Motor neuron (in vitro differentiated cells): ENCODE measurements at regions not wholly inside any gene's neighbourhood (a gene's known extent, or its start where the extent isn't known, plus 50 kb on each side); places are given as distances from the start of the nearest gene placed in this dataset.
"Not testable (repeated sequence)": the region's sequence is repeated elsewhere in the genome, so short reads cannot be mapped to it uniquely, and the experiment has no call there.

Experiments
- ATAC-seq, 8 experiments: fragments of 200-7000 bp; cut with Tn5 transposase; replicated peaks in 6 of 8; 2 replicates each; pipeline ENCODE4 v1.8.0; 2021; ENCODE audit warnings: mild to moderate bottlenecking in 8 of 8, moderate library complexity in 8 of 8
- H3K27ac ChIP-seq, 2 donors: fragments of 250-450 bp; sonication (Bioruptor Pico); 2 replicates each; pipeline ENCODE4 v1.9.0; 2021; ENCODE audit warnings: antibody characterized with exemption in 2 of 2, mild to moderate bottlenecking in 2 of 2, moderate library complexity in 1 of 2
- H3K4me1 ChIP-seq, 2 donors: fragments of 250-450 bp; sonication (Bioruptor Pico); replicated peaks in 1 of 2; 2 replicates each; pipeline ENCODE4 v1.6.1; 2021; ENCODE audit warnings: antibody characterized with exemption in 2 of 2, mild to moderate bottlenecking in 2 of 2, moderate library complexity in 1 of 2
- H3K4me3 ChIP-seq, 5 donors: fragments of 250-450 bp; sonication (Bioruptor Pico); 2 replicates each; pipeline ENCODE4 v1.9.0; 2021; ENCODE audit warnings: antibody characterized with exemption in 5 of 5, mild to moderate bottlenecking in 5 of 5, moderate library complexity in 4 of 5
- WGBS, 10 experiments: fragments of 450-650 bp; shearing (Covaris generic); methylation state at CpG; one replicate each; pipeline ENCODE4 v1.0.0; 2022; 5-methylcytosine and 5-hydroxymethylcytosine counted together
- in situ Hi-C, 9 experiments: fragments of 400-800 bp; cut with MboI; loops; one replicate each; pipeline ENCODE4 v1.15.0; 2021; ENCODE audit warnings: low sequenced_read_pairs in 9 of 9, low pct_unique_long_range_greater_than_20kb in 2 of 9; ENCODE audit not compliant: unreplicated experiment in 9 of 9

DNA sequence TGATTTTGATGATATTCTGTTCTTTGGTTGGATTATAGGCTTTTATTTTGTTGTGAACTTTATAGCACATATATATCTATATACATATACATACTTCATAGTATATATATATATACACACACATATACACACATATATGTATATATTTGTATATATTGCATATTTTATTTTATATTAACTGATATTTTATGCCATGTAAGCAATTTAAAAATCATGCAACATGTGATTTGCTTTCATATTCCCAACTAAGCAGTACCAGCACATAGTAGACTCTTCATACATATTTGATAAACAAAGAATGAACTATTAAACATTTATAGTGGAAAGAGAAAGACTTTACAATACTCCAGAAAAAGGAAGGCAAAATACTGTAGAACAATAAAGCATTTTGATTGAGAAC is 679.2 kb downstream of the TENT5A start:
- ATAC-seq, result no peak
- H3K4me3 ChIP-seq, result no peak overlapping the region
- H3K27ac ChIP-seq, result no peak overlapping the region
- in situ Hi-C loops, result no loop called here
- no peaks in the 10 kb centered on the region for H3K4me1 ChIP-seq

DNA sequence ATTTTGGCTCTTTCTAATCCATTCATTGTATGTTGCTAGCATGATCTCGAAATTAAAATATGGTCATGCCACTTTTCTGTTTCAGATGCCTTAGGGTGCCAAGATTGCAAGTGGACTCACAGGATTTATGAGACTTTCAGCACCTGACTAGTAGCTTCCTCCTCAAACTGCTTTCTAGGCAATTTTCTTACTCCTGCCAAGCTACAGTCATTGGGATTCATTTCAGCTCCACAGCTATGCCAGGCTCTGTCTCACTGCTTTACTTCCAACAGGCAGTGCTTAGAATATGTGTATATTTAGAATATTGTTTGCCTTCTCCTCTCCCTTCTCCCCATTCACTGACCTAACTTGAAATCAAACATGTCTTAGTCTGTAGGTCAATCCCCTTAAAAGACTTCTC is 681.4 kb downstream of the TENT5A start:
- ATAC-seq, result no peak
- 17 to 83% (median 72%) methylated on average over 1 of the region's 1 CpG; no CpG with 5 or more reads in 4 of the 10 experiments for WGBS, 10 experiments
- Histone ChIP-seq H3K27ac (no peak overlapping the region), H3K4me3 (no peak overlapping the region), H3K4me1 (no peaks in the 10 kb centered on the region)
- in situ Hi-C loops, result no loop called here

DNA sequence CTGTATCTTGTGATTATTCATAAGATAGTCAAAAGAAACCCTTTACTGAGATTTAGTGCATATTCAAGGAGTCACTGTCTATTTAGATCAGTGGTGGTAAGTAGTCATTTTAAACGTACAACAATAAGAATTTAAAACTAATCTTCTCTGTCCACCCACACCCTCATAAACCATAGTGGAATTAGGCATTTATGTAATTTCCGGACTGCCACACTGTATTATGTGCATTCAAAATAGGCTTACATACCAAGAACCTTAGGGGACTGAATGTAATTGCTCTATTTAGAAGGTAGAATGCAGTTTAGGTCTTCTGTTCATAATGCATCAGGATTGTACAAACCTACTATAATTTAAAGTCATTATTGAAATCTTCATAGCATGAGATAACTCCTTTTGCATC is 685.4 kb downstream of the TENT5A start:
- Histone ChIP-seq H3K4me1 (no peaks in the 10 kb centered on the region), H3K4me3 (no peak overlapping the region), H3K27ac (no peak overlapping the region)
- ATAC-seq, result peak in 4 of 8 experiments; percentile 76 to 100 (median 98)
- 0 to 100% (median 38%) methylated on average over 1 to 2 of the region's 2 CpGs; no CpG with 5 or more reads in 2 of the 10 experiments for WGBS, 10 experiments
- in situ Hi-C loops, result no loop called here

DNA sequence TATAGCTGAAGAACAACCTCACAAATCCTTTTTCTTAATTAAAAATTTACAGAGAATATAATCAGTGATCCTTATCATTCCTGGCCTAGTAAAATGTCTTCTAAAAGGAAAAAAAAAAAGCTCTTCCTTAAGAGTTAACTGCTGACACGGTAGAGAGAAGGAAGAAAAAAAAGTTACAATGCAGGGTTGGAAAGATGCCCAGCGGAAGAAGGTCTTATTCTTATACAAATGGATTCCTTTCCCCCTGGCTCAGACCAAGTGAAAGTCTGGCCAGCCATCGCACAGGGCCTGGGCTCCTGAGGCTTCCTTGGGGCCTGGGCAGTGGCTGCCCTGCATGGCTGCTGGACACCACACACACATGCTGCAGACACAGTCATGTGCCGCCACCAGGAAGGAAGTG is 688.6 kb downstream of the TENT5A start:
- 0 to 100% (median 74%) methylated on average over 1 to 2 of the region's 4 CpGs for WGBS, 10 experiments
- no peaks in the 10 kb centered on the region for H3K4me1 ChIP-seq
- no peak overlapping the region for H3K27ac ChIP-seq
- in situ Hi-C loops, result no loop called here
- no peak for ATAC-seq
- no peak overlapping the region for H3K4me3 ChIP-seq

DNA sequence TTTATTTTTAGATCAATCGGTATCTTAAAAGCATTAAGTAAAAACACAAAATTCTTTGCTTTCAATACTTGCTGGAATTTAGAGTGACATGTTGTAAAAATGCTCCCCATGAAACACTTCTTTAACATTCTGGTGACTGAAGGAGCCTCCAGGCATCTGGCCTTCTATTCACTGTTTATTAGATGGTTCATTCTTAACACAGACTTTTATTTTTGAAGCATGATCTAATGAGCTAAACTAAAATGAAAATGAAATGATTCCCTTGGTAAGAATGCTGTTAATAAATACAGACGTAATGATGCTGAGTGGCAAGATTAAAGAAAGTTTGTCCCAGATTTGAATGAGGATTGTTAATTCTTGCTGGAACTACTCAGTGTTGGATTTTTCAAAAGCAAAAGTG is 698.4 kb downstream of the TENT5A start:
- in situ Hi-C loops, result no loop called here
- no peak overlapping the region for H3K4me3 ChIP-seq
- H3K4me1 ChIP-seq, result no peaks in the 10 kb centered on the region
- peak in 1 of 8 experiments; percentile 28 for ATAC-seq
- H3K27ac ChIP-seq, result no peak overlapping the region
- 0 to 93% (median 55%) methylated on average over 1 to 2 of the region's 2 CpGs for WGBS, 10 experiments

DNA sequence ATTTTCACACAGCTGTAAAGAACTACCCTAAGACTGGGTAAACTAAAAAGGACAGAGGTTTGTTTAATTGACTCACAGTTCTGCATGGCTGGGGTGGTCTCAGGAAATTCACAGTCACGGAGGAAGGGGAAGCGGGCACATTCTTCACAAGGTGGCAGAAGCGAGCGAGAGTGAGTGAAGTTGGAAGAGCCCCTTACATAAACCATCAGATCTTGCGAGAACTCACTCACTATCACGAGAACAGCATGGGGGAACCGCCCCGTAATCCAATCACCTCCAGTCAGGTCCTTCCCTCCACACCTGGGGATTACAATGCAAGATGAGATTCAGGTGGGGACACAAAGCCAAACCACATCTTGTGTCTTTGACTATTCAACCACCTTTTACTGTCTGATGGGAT is 700.5 kb downstream of the TENT5A start:
- Histone ChIP-seq H3K4me3 (no peak overlapping the region), H3K4me1 (no peaks in the 10 kb centered on the region), H3K27ac (no peak overlapping the region)
- in situ Hi-C loops, result no loop called here
- no peak for ATAC-seq
- WGBS, 10 experiments, result 40 to 100% (median 92%) methylated on average over 1 to 8 of the region's 8 CpGs; no CpG with 5 or more reads in 3 of the 10 experiments

DNA sequence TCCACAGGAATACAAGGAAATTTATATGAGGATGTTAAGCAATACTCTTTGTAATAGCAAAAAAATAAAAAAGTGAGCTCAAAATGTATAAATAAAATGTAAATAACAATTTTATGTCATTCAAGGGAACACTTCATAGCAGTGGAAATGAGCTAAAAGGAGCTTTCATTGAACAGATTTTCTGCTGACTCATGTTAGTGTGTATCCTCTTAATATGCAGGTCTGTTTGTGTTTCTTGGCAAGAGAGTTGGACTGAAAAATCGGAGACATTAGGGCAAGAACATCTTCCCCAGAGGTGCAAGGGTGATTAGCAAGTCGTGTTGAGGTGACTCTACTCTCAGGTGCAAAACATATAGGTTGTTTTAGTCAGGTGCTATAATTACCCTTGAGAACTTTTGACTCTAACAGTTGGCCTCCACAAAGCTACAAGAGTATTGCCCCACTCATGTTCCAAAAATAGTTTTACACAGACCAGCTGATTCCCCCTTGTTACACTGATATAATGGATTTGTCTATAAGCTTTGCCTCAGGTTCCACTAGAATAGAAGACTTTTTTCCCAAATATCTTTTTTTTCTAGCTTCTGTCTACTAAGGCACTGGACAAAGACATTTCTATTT is 702.9 kb downstream of the TENT5A start:
- in situ Hi-C loops, result no loop called here
- ATAC-seq, result no peak
- WGBS, 10 experiments, result 50 to 86% (median 61%) methylated on average over 1 to 2 of the region's 2 CpGs; no CpG with 5 or more reads in 4 of the 10 experiments
- Histone ChIP-seq H3K4me3 (no peak overlapping the region), H3K27ac (no peak overlapping the region), H3K4me1 (no peaks in the 10 kb centered on the region)

DNA sequence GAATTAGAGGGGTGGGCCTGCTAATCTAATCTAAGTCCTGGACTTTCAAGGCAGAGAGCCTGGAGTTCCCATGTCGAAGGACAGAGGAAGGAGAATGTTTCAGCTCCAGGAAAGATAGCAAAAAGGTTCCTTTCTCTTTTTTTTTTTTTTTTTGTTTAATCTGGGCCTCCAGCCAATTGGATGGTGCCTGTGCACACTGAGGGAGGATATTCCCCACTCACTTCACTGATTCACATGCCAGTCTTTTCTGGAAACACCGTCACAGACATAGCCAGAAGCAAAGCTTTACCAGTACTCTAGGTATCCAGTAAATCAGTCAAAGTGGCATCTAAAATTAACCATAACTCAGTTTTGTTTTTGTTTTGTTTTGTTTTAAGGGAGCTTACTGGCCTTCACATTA is 721.1 kb downstream of the TENT5A start:
- Histone ChIP-seq H3K4me3 (no peak overlapping the region), H3K27ac (no peak overlapping the region), H3K4me1 (no peaks in the 10 kb centered on the region)
- peak in 2 of 8 experiments; percentile 71 to 98 for ATAC-seq
- in situ Hi-C loops, result no loop called here
- WGBS, 10 experiments, result 0 to 100% (median 86%) methylated on average over 1 to 2 of the region's 2 CpGs; no CpG with 5 or more reads in 3 of the 10 experiments

DNA sequence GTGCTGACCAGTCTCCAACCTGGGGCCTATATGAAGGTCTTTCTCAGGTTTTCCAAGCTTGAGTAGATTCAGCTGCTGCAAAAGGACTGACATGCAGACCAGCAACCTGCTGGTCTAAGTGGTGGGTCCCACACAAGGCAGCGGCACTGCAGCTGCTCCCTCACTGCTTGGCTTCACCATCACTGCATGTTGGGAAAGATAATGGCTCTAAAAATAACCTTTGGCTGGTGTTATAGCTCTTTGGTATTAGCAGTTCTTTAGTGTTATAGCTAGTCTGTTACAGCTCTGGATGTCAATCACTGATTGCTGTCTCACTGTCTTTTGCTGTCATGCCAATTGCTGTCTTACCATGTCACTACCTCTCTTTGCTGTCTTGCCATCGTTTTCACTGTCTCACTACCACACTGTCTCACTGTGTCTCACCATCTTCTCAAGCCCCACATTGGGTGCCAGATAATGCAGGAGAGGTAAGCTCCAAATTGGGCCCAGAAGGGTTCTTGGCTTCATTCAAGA is 726.4 kb downstream of the TENT5A start:
- Histone ChIP-seq H3K4me1 (no peaks in the 10 kb centered on the region), H3K4me3 (no peak overlapping the region), H3K27ac (no peak overlapping the region)
- 36 to 100% (median 80%) methylated on average over 1 to 2 of the region's 2 CpGs; no CpG with 5 or more reads in 5 of the 10 experiments for WGBS, 10 experiments
- no peak for ATAC-seq
- in situ Hi-C loops, result no loop called here

DNA sequence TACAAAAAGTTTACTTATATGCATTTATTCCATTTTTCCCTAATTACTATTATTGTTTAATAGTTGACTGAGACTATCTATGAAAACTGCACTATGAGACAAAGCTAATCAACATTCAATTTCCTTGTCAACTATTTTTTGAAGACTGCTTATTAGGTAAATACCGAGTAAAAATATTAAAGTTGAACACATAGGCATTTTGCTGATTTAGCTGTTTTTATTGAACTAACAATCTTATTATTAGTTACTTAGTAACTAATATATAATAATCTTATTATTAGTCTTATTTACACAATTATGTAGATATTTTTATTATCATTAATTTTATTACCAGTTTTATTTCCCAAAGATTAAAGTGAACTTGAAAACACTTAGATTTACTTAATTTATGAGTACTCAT is 728.8 kb downstream of the TENT5A start:
- H3K4me1 ChIP-seq, result no peaks in the 10 kb centered on the region
- in situ Hi-C loops, result no loop called here
- ATAC-seq, result no peak
- WGBS, 10 experiments, result 21 to 100% (median 100%) methylated on average over 1 of the region's 1 CpG; no CpG with 5 or more reads in 1 of the 10 experiments
- no peak overlapping the region for H3K27ac ChIP-seq
- no peak overlapping the region for H3K4me3 ChIP-seq

DNA sequence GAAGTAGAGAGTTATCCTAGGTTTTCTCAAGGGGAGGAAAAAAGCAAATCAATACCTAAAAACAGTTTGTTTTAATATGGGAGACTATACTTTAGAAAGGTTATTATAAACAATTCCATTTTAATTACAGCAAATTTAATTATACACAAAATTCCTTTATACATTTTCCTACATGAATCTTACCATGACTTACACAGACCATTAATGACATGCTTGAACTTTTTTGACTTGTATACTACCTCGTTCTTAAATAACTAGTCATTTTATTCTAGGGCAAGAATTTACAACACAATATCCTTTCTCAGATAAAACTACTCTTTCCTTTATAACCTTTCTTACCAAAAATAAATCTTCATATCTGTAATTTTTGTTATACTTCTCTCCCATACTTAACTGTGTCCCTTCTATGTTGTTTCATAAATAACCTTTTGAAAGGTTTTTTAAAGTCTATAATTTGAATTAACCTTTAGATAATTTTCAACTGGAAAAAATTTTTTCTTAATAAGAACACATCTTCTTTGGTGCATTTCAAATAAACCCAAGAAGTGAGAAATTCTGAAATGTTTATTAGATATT is 729.4 kb downstream of the TENT5A start:
- WGBS, 10 experiments, result 14 to 88% (median 56%) methylated on average over 1 of the region's 1 CpG; no CpG with 5 or more reads in 1 of the 10 experiments
- Histone ChIP-seq H3K4me3 (no peak overlapping the region), H3K4me1 (no peaks in the 10 kb centered on the region), H3K27ac (no peak overlapping the region)
- in situ Hi-C loops, result no loop called here
- ATAC-seq, result no peak

DNA sequence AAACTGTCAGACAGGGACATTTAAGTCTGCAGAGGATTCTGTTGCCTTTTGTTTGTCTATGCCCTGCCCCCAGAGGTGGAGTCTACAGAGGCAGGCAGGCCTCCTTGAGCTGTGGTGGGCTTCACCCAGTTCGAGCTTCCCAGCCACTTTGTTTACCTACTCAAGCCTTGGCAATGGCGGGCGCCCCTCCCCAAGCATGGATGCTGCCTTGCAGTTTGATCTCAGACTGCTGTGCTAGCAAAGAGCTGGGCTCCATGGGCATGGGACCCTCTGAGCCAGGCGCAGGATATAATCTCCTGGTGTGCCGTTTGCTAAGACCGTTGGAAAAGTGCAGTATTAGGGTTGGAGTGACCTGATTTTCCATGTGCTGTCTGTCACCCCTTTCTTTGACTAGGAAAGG is 734.9 kb downstream of the TENT5A start:
- H3K4me1 ChIP-seq, ATAC-seq, in situ Hi-C loops, H3K27ac ChIP-seq, H3K4me3 ChIP-seq: not testable (repeated sequence)
- WGBS, 10 experiments, result 86 to 100% (median 90%) methylated on average over 1 to 6 of the region's 6 CpGs; no CpG with 5 or more reads in 7 of the 10 experiments

DNA sequence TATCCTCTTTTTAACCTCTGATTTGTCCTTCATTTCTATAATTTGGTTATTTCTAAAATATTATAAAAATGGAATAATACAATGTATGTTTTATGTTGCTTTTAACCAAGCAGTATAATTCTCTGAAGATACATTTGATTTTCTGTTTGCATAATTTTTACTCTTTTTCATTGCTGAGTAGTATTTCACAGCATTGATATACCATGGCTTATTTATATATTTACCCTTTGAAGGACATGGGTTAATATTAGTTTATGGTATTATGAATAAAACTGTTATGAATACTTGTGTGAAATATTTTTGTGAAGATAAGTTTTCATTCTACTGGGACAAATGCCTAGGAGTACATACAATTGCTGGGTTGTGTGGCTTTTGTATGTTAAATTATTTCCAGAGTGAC is 748.6 kb downstream of the TENT5A start:
- in situ Hi-C loops, result no loop called here

DNA sequence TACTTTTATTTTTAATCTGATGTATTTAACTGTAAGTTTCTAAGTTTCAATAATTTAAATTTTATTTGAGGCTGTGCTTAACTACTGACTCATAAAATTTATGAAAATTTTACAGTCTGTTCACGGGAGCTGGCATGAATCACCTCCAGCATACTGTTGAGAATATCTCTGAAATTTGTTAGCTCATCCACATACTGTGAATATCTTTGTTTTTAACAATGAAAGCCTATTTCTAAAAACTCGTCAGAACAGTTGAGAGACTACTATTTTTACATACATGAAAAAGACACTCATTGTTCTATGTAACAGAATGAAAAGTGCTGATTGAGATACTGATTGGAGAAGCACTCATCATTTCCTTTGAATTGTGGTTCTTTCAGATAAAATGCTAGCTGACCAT is 749.3 kb downstream of the TENT5A start:
- ATAC-seq, result no peak
- in situ Hi-C loops, result no loop called here
- Histone ChIP-seq H3K4me3 (no peak overlapping the region), H3K27ac (no peak overlapping the region), H3K4me1 (no peaks in the 10 kb centered on the region)
- WGBS, 10 experiments, result 15 to 82% (median 50%) methylated on average over 2 of the region's 2 CpGs; no CpG with 5 or more reads in 1 of the 10 experiments

More for the DNA sequence above, 748.6 kb downstream of the TENT5A start:
- H3K27ac ChIP-seq, result no peak overlapping the region
- H3K4me1 ChIP-seq, result no peaks in the 10 kb centered on the region
- no peak for ATAC-seq
- no peak overlapping the region for H3K4me3 ChIP-seq
